GM21717 (cell line): ENCODE measurements at regions not wholly inside any gene's neighbourhood (a gene's known extent, or its start where the extent isn't known, plus 50 kb on each side); places are given as distances from the start of the nearest gene placed in this dataset.

Experiments
- ATAC-seq: cut with Tn5 transposase; IDR thresholded peaks from one replicate; pipeline ENCODE4 v1.9.1; 2021; ENCODE audit warnings: mild to moderate bottlenecking, moderate library complexity; ENCODE audit not compliant: unreplicated experiment

GRCh38 chr11:79918846-79919245 is 478.0 kb upstream of the TENM4 start:
- no peak for ATAC-seq

GRCh38 chr11:79906164-79906563 is 465.3 kb upstream of the TENM4 start:
- no peak for ATAC-seq

- ATAC-seq, result no peak
Observed at GRCh38 chr11:79902493-79902892, 461.7 kb upstream of the TENM4 start.

GRCh38 chr11:79897896-79898295 is 457.1 kb upstream of the TENM4 start:
- ATAC-seq, result no peak

GRCh38 chr11:79896258-79896657 is 455.4 kb upstream of the TENM4 start:
- ATAC-seq, result no peak

- ATAC-seq, result no peak
Observed at GRCh38 chr11:79894111-79894510, 453.3 kb upstream of the TENM4 start.

- ATAC-seq, result no peak
Observed at GRCh38 chr11:79890272-79890671, 449.4 kb upstream of the TENM4 start.

GRCh38 chr11:79864882-79865281 is 424.1 kb upstream of the TENM4 start:
- no peak for ATAC-seq

- no peak for ATAC-seq
Observed at GRCh38 chr11:79860336-79860735, 419.5 kb upstream of the TENM4 start.

GRCh38 chr11:79857377-79858214 is 416.8 kb upstream of the TENM4 start:
- ATAC-seq, result no peak

- no peak for ATAC-seq
Observed at GRCh38 chr11:79852176-79852575, 411.3 kb upstream of the TENM4 start.

GRCh38 chr11:79845002-79845709 is 404.3 kb upstream of the TENM4 start:
- no peak for ATAC-seq

- no peak for ATAC-seq
Observed at GRCh38 chr11:79834015-79834414, 393.2 kb upstream of the TENM4 start.

- ATAC-seq, result no peak
Observed at GRCh38 chr11:79830446-79830845, 389.6 kb upstream of the TENM4 start.

GRCh38 chr11:79829891-79830290 is 389.1 kb upstream of the TENM4 start:
- no peak for ATAC-seq

GRCh38 chr11:79822766-79823165 is 381.9 kb upstream of the TENM4 start:
- ATAC-seq, result no peak

- no peak for ATAC-seq
Observed at GRCh38 chr11:79813551-79813950, 372.7 kb upstream of the TENM4 start.

GRCh38 chr11:79809487-79809886 is 368.7 kb upstream of the TENM4 start:
- ATAC-seq, result no peak

- ATAC-seq, result no peak
Observed at GRCh38 chr11:79807506-79807905, 366.7 kb upstream of the TENM4 start.

- no peak for ATAC-seq
Observed at GRCh38 chr11:79796704-79797103, 355.9 kb upstream of the TENM4 start.

GRCh38 chr11:79794484-79795393 is 353.9 kb upstream of the TENM4 start:
- no peak for ATAC-seq
